Ovary (tissue), 3 donors: ENCODE measurements at regions not wholly inside any gene's neighbourhood (a gene's known extent, or its start where the extent isn't known, plus 50 kb on each side); places are given as distances from the start of the nearest gene placed in this dataset.

Experiments
- CTCF ChIP-seq, 3 donors: fragments of 450-650 bp in 2 of 3; fragments of 200-600 bp in 1 of 3; IDR thresholded peaks; one replicate each; pipeline versions ENCODE4 v1.5.1 to v1.8.0; 2016 to 2022; ENCODE audit warnings: antibody characterized with exemption in 3 of 3, mild to moderate bottlenecking in 1 of 3
- EP300 ChIP-seq: sonication (generic); formaldehyde crosslinking; IDR thresholded peaks from one replicate; pipeline ENCODE4 v1.6.1; 2017; ENCODE audit warnings: antibody characterized with exemption
- POLR2A ChIP-seq: fragments of 450-650 bp; IDR thresholded peaks from one replicate; pipeline ENCODE4 v1.6.1; 2017; ENCODE audit warnings: antibody characterized with exemption, mild to moderate bottlenecking, moderate library complexity
- donor health status: DM: no; HTN: no; CAD: no.

- no peak for TF ChIP-seq POLR2A
- no peak for TF ChIP-seq CTCF (IDR thresholded peaks at IDR 0.05)
- TF ChIP-seq EP300 = no peak
These were observed 225.5 kb upstream of the PRICKLE1 start for GRCh38 chr12:42815068-42815467.
